VCaP (cell line): ENCODE measurements at regions not wholly inside any gene's neighbourhood (a gene's known extent, or its start where the extent isn't known, plus 50 kb on each side); places are given as distances from the start of the nearest gene placed in this dataset.

Experiments
- H3K27ac ChIP-seq: fragments of 450-650 bp; 2 replicates; pipeline ENCODE4 v1.5.1; 2017
- CTCF ChIP-seq: fragments of 450-650 bp; conservative IDR thresholded peaks from 2 replicates; pipeline ENCODE4 v1.5.1; 2017; ENCODE audit warnings: mild to moderate bottlenecking, moderate library complexity

- H3K27ac ChIP-seq: no peak overlapping the region
- TF ChIP-seq CTCF: no peak
These were observed 393.9 kb downstream of the PAX1 start for GRCh38 chr20:22099348-22099747.

GRCh38 chr20:22098511-22098910 lies 393.0 kb downstream of the PAX1 start:
- TF ChIP-seq CTCF: peak; percentile 34; the same call in 1 of the 2 replicates
- H3K27ac ChIP-seq: no peak overlapping the region

- TF ChIP-seq CTCF: no peak
- no peak overlapping the region for H3K27ac ChIP-seq
These were observed 387.7 kb downstream of the PAX1 start for GRCh38 chr20:22093122-22093521.

- H3K27ac ChIP-seq: no peak overlapping the region
- TF ChIP-seq CTCF: no peak
These were observed 383.4 kb downstream of the PAX1 start for GRCh38 chr20:22088882-22089281.

- TF ChIP-seq CTCF: no peak
- no peak overlapping the region for H3K27ac ChIP-seq
These were observed 375.5 kb downstream of the PAX1 start for GRCh38 chr20:22080985-22081384.

GRCh38 chr20:22074635-22075034 lies 369.2 kb downstream of the PAX1 start:
- H3K27ac ChIP-seq: no peak overlapping the region
- TF ChIP-seq CTCF: no peak

- no peak for TF ChIP-seq CTCF
These were observed 366.4 kb downstream of the PAX1 start for GRCh38 chr20:22071841-22072240.

GRCh38 chr20:22070610-22071058 lies 365.2 kb downstream of the PAX1 start:
- TF ChIP-seq CTCF: no peak
- H3K27ac ChIP-seq: no peak overlapping the region

More at GRCh38 chr20:22071841-22072240, 366.4 kb downstream of the PAX1 start:
- H3K27ac ChIP-seq: no peak overlapping the region
